ENCODE measurements at regions not wholly inside any gene's neighbourhood (a gene's known extent, or its start where the extent isn't known, plus 50 kb on each side); places are given as distances from the start of the nearest gene placed in this dataset.

DNA sequence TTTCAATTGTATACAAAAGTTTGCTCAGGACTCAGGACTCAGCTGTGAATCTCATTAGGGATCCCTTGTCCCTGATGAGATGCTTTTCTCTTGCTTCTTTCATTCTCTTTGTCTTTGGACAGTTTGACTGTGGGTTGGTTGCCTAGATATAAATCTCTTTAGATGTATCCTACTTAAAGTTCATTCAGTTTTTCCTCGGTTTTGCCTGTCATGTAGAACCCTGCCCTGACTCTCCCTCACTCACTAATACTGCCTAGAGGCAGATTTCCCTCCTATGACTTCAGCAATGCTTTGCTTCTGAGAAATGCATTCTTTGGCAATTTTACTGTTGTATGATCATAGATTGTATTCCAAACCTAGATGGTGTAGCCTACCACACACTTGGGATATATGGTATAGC lies 421.4 kb upstream of the TCF4 start:
- Histone ChIP-seq H3K27me3 (replicated peaks; ENCODE audit: insufficient read depth) (no peaks in the 10 kb centered on the region), H3K27ac (no peak overlapping the region), H3K4me3 (no peak overlapping the region), H3K4me1 (replicated peaks) (no peaks in the 10 kb centered on the region), H3K36me3 (no peaks in the 10 kb centered on the region), H3K9me3 (no peaks in the 10 kb centered on the region)
- no peak for DNase-seq (ENCODE audit: low spot score)
- intact Hi-C loops (cut with DNase I), result no loop called here
- WGBS, result 60% methylated on average over 1 of the region's 1 CpG
- TF ChIP-seq CTCF (IDR thresholded peaks at IDR 0.05) (no peak), POLR2AphosphoS5 (IDR thresholded peaks at IDR 0.05) (no peak), POLR2A (IDR thresholded peaks at IDR 0.05) (no peak)

DNA sequence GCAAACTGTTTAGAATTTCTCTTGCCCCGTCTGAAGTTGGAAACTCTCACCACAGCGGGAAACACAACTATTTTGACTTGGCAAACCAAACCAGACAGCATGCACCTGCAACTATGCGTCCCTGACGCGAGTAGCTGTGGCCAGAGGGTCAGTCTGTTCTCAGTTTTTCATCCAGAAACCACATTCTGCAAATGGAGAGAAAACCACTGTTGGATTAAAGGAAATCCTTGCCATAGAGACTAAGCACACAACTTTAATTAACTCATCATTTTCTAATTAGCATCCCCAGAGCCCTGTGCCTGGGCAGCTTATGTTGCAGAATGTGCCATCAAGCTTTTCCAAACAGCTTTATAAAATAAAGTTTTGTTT lies 415.7 kb upstream of the TCF4 start:
- Histone ChIP-seq H3K4me3 (no peak overlapping the region), H3K27ac (no peak overlapping the region), H3K4me1 (replicated peaks) (no peaks in the 10 kb centered on the region), H3K9me3 (no peaks in the 10 kb centered on the region), H3K36me3 (no peaks in the 10 kb centered on the region), H3K27me3 (replicated peaks; ENCODE audit: insufficient read depth) (no peaks in the 10 kb centered on the region)
- WGBS, result 42% methylated on average over 5 of the region's 5 CpGs
- DNase-seq (ENCODE audit: low spot score), result no peak
- intact Hi-C loops (cut with DNase I), result no loop called here
- TF ChIP-seq POLR2AphosphoS5 (IDR thresholded peaks at IDR 0.05), result no peak
- no peak for TF ChIP-seq CTCF (IDR thresholded peaks at IDR 0.05)
- no peak for TF ChIP-seq POLR2A (IDR thresholded peaks at IDR 0.05)

DNA sequence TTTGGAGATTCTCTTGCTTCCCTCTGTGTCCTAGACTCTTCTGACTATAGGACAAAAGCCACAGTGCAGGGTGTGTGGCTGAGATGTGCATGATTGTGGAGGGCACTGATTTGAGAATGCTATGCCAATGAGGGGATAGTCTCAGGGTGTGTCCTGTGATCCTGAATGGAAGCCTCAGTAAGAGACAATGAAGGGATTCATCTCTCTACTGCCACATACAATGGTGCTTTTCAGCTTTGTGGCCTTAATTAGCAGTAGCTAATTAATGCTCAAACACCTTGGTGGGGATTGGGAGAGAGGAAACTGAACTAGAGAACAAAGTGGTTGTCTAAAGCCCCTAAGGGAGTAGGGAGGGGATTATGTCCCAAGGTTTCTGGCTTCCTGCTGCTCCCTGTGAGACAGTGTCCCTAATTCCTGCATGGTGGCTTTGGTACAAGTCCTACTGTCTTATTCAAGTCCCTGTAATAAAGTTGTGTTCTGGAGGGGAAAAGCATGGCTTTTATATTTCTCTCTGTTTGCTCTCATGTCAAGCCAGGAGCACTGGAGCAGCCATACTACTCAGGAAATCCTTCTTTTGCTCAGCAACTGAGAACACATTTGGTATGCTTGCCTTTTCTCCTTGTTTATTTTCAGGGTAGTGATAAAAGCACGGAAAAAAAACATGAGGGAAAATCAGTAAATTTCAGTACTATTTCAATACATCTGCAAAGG lies 415.2 kb upstream of the TCF4 start:
- TF ChIP-seq POLR2AphosphoS5 (IDR thresholded peaks at IDR 0.05), result no peak
- no peak for TF ChIP-seq CTCF (IDR thresholded peaks at IDR 0.05)
- no peak for TF ChIP-seq POLR2A (IDR thresholded peaks at IDR 0.05)

DNA sequence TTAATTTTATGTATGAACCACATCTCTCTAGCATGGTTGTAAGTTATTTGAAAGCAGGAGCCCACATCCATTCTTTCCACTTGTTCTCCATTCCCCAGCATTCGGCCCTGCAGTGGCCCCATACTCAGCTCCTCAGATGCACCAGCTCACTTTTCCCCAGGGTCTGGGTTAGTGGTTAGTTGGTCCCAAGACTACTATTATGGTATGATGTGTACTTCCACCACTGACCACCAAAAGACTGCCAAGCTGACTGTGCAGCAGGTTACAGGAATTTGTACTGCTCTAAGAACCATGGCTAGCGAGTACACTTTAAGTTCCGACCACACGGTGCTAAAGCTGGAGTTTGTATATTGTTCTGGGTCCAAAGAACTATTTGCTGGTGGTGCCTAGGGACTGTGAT lies 413.6 kb upstream of the TCF4 start:
- intact Hi-C loops (cut with DNase I), result no loop called here
- no peaks in the 10 kb centered on the region for H3K27me3 ChIP-seq (replicated peaks; ENCODE audit: insufficient read depth)
- H3K4me1 ChIP-seq (replicated peaks), result no peaks in the 10 kb centered on the region
- TF ChIP-seq POLR2A (IDR thresholded peaks at IDR 0.05) (no peak), POLR2AphosphoS5 (IDR thresholded peaks at IDR 0.05) (no peak), CTCF (IDR thresholded peaks at IDR 0.05) (no peak)
- H3K27ac ChIP-seq, result no peak overlapping the region
- no peaks in the 10 kb centered on the region for H3K36me3 ChIP-seq
- WGBS, result 93% methylated on average over 4 of the region's 4 CpGs
- H3K4me3 ChIP-seq, result no peak overlapping the region
- DNase-seq (ENCODE audit: low spot score), result no peak
- H3K9me3 ChIP-seq, result no peaks in the 10 kb centered on the region

More for the DNA sequence above, 415.2 kb upstream of the TCF4 start:
- intact Hi-C loops (cut with DNase I), result no loop called here
- Histone ChIP-seq H3K9me3 (no peaks in the 10 kb centered on the region), H3K27ac (no peak overlapping the region), H3K36me3 (no peaks in the 10 kb centered on the region), H3K4me1 (replicated peaks) (no peaks in the 10 kb centered on the region), H3K4me3 (no peak overlapping the region), H3K27me3 (replicated peaks; ENCODE audit: insufficient read depth) (no peaks in the 10 kb centered on the region)
- WGBS, result 45% methylated on average over 1 of the region's 1 CpG
- no peak for DNase-seq (ENCODE audit: low spot score)

GRCh38 chr18:56000041-56000440 lies 412.0 kb upstream of the TCF4 start:
- Histone ChIP-seq H3K36me3 (no peaks in the 10 kb centered on the region), H3K4me1 (replicated peaks) (no peaks in the 10 kb centered on the region), H3K27me3 (replicated peaks; ENCODE audit: insufficient read depth) (no peaks in the 10 kb centered on the region), H3K4me3 (no peak overlapping the region), H3K9me3 (no peaks in the 10 kb centered on the region), H3K27ac (no peak overlapping the region)
- WGBS, result 87% methylated on average over 6 of the region's 6 CpGs
- TF ChIP-seq POLR2A (IDR thresholded peaks at IDR 0.05), result no peak
- no peak for TF ChIP-seq CTCF (IDR thresholded peaks at IDR 0.05)
- TF ChIP-seq POLR2AphosphoS5 (IDR thresholded peaks at IDR 0.05), result no peak
- DNase-seq (ENCODE audit: low spot score), result no peak
- intact Hi-C loops (cut with DNase I), result no loop called here

All from prostate gland (tissue), 2 donors.